ENCODE measurements at regions not wholly inside any gene's neighbourhood (a gene's known extent, or its start where the extent isn't known, plus 50 kb on each side); places are given as distances from the start of the nearest gene placed in this dataset.

DNA sequence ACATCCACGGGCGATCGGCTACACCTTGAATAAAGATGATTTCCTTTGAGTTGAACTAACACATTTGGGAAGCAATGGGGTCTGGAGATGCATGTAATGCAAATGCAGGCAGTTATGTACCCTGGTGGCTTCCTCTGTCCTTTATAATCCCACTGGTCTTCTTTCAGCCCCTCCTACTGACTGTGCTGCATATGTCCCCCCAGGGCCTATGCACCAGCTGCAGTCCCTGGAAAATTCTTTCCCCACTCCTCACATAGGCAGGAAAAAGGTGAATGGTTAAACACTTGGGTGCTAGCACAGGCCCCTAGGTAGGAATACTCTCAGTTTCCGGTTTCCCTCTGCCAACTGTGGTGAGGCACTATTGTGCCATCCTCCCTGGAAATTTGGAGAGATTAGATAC is 294.8 kb upstream of the SOX5 start:
- POLR2A ChIA-PET: no interaction called here
- Histone ChIP-seq H3K4me3 (ENCODE audit: low read depth, low read length) (no peak overlapping the region), H3K27me3 (ENCODE audit: control insufficient read depth, insufficient read depth, low read length) (no peaks in the 10 kb centered on the region), H3K36me3 (ENCODE audit: control insufficient read depth, insufficient read depth, low read length) (no peaks in the 10 kb centered on the region)
- no peak for DNase-seq (ENCODE audit: low read depth)
- TF ChIP-seq, protein P1, sequence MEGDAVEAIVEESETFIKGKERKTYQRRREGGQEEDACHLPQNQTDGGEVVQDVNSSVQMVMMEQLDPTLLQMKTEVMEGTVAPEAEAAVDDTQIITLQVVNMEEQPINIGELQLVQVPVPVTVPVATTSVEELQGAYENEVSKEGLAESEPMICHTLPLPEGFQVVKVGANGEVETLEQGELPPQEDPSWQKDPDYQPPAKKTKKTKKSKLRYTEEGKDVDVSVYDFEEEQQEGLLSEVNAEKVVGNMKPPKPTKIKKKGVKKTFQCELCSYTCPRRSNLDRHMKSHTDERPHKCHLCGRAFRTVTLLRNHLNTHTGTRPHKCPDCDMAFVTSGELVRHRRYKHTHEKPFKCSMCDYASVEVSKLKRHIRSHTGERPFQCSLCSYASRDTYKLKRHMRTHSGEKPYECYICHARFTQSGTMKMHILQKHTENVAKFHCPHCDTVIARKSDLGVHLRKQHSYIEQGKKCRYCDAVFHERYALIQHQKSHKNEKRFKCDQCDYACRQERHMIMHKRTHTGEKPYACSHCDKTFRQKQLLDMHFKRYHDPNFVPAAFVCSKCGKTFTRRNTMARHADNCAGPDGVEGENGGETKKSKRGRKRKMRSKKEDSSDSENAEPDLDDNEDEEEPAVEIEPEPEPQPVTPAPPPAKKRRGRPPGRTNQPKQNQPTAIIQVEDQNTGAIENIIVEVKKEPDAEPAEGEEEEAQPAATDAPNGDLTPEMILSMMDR (IDR thresholded peaks at IDR 0.05; ENCODE audit: insufficient read depth, low read depth, low read length): no peak
- CTCF ChIA-PET: no interaction called here

- POLR2A ChIA-PET: no interaction called here
- Histone ChIP-seq H3K36me3 (ENCODE audit: control insufficient read depth, insufficient read depth, low read length) (no peaks in the 10 kb centered on the region), H3K27me3 (ENCODE audit: control insufficient read depth, insufficient read depth, low read length) (no peaks in the 10 kb centered on the region), H3K4me3 (ENCODE audit: low read depth, low read length) (no peak overlapping the region)
- CTCF ChIA-PET: no interaction called here
- TF ChIP-seq, protein P1 (IDR thresholded peaks at IDR 0.05; ENCODE audit: insufficient read depth, low read depth, low read length): no peak
- no peak for DNase-seq (ENCODE audit: low read depth)
Observed at GRCh38 chr12:24240707-24241106, 291.2 kb upstream of the SOX5 start.

GRCh38 chr12:24233519-24234246 is 284.2 kb upstream of the SOX5 start:
- Histone ChIP-seq H3K36me3 (ENCODE audit: control insufficient read depth, insufficient read depth, low read length) (no peaks in the 10 kb centered on the region), H3K4me3 (ENCODE audit: low read depth, low read length) (no peak overlapping the region), H3K27me3 (ENCODE audit: control insufficient read depth, insufficient read depth, low read length) (no peaks in the 10 kb centered on the region)
- ChIA-PET POLR2A (no interaction called here), CTCF (no interaction called here)
- TF ChIP-seq, protein P1 (IDR thresholded peaks at IDR 0.05; ENCODE audit: insufficient read depth, low read depth, low read length): no peak
- no peak for DNase-seq (ENCODE audit: low read depth)

GRCh38 chr12:24232531-24232930 is 283.1 kb upstream of the SOX5 start:
- TF ChIP-seq, protein P1 (IDR thresholded peaks at IDR 0.05; ENCODE audit: insufficient read depth, low read depth, low read length): no peak
- POLR2A ChIA-PET: no interaction called here
- DNase-seq (ENCODE audit: low read depth): no peak
- CTCF ChIA-PET: no interaction called here
- H3K36me3 ChIP-seq (ENCODE audit: control insufficient read depth, insufficient read depth, low read length): no peaks in the 10 kb centered on the region
- no peaks in the 10 kb centered on the region for H3K27me3 ChIP-seq (ENCODE audit: control insufficient read depth, insufficient read depth, low read length)
- no peak overlapping the region for H3K4me3 ChIP-seq (ENCODE audit: low read depth, low read length)

- ChIA-PET POLR2A (no interaction called here), CTCF (no interaction called here)
- Histone ChIP-seq H3K4me3 (ENCODE audit: low read depth, low read length) (no peak overlapping the region), H3K36me3 (ENCODE audit: control insufficient read depth, insufficient read depth, low read length) (no peaks in the 10 kb centered on the region), H3K27me3 (ENCODE audit: control insufficient read depth, insufficient read depth, low read length) (no peaks in the 10 kb centered on the region)
- TF ChIP-seq, protein P1 (IDR thresholded peaks at IDR 0.05; ENCODE audit: insufficient read depth, low read depth, low read length): no peak
- DNase-seq (ENCODE audit: low read depth): no peak
Observed at GRCh38 chr12:24231298-24231697, 281.8 kb upstream of the SOX5 start.
